Brain pericyte (primary cell): ENCODE measurements at regions not wholly inside any gene's neighbourhood (a gene's known extent, or its start where the extent isn't known, plus 50 kb on each side); places are given as distances from the start of the nearest gene placed in this dataset.
"Not testable (repeated sequence)": the region's sequence is repeated elsewhere in the genome, so short reads cannot be mapped to it uniquely, and the experiment has no call there.

Source experiments
- DNase-seq: peaks from one replicate; pipeline ENCODE4 v3.0.0-alpha.2; 2012; ENCODE audit warnings: low read depth, low spot score

DNA sequence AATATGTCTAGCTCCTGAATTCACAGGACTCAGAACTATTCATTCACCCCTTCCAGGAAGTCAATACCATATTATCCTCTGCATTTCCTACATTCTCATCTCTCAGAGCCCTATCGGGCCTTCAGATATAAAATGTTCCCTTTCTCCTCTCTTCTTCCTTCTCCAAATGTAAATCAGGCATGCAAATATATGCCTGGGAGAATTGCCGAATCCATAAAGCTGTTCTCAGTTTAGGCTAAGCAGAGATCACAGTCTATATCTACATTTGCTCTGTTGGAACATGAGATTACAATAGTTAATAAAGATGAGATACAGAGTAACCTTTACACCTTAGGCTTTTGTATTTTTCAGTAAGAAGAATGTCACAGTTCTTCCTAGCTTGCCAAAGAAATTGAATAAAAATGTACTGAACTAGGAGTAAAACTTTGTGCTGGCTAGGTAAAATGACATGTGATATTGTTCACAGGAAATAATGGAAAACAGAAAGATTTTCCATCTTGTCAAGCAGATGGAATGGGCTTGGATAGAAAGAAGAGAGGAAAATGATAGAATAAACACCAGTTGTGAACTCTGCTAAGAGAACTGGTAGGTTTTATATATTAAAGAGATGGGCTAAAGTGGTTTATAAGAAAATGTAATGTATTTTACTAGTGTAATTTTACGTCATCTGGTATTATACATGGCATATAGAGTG is 161.5 kb downstream of the NRIP1 start:
- no peak for DNase-seq

DNA sequence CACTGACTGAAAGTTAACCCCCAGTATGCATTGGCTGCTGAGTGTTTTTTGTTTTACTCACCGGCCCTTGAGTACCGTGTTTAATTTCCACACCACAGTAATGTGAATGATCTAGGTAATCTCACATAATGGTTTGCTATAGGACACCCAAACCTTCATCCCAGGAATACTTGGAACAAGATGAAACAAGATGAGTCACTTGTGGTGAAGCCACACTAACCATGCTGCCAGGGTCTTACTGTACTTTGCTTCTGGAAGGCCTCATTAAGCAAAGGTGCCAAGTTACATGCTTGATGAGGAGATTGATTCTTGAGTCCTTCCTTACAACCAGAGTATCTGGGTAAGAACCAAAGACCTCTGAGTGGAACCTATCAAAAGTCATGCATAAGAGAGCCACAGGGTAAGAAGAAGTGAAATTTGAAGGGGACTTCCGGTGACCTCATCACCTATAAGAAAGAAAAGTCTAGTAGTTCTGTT is 163.3 kb downstream of the NRIP1 start:
- no peak for DNase-seq

DNA sequence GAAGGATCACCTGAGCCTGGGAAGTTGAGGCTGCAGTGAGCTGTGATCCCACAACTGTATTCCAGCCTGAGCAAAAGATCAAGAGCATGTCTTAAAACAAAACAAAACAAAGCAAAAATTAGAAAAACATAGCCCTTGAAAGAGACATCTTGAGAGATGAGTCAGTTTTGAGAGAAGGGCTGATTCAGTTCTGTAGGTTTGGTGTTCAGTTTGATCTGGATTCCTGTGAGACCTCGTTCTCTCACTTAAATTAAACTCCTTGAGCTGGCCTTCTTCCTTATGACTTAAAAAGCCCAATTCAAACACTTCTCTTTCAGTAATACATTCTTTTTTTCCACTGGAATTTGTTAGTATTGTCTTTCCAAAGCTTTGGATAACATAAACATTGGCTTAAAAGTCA is 164.2 kb downstream of the NRIP1 start:
- no peak for DNase-seq

DNA sequence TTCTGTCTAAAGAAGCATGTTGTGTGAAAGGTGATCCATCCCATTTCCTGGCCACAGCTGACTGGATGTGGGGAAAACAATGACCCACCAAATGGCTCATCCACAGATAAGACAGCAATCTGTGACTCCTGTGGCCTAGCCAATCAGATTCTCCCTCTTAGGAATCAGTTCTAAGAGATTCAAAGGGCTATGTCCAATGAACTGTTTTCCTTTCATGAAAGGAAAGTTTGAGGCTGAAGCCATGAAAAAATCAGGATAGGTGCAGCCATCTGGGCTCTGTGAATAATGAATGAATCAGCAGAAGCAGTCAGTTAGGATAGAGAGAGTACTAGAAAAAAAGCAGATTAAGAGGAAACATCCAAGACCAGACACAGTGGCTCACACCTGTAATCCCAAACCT is 164.7 kb downstream of the NRIP1 start:
- no peak for DNase-seq

DNA sequence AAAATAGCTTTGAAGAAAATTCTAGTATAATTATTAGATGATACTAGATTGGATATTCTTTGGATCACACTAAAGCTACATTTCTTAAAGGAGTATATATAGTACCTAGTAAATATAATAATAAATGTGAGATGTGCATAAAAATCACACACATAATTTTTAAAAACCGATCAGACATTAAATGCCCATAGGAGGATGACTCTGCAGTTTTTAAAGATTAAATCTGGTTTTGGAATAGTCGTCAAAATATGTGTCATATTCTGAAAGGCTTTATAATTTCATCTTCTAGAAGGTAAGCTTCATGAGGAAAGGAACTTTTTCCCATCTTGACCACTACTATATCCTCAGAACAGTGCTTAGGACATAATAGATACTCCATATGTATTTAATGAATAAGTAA is 169.0 kb downstream of the NRIP1 start:
- no peak for DNase-seq

DNA sequence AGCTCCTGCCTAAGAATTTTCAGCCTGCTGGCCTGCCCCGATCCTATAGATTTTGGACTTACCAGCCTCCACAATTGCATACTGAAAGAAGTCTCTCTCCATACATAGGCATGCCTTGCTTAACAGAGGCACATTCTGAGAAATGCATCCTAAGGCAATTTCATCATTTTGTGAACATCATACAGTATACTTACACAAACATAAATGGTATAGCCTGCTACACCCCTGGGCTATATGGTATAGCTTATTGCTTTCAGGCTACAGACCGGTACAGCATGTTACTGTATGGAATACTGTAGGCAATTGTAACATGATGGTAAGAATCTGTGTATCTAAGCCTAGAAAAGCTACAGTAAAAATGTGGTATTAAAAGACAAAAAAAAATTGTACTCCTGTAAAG is 174.7 kb downstream of the NRIP1 start:
- DNase-seq, result no peak

DNA sequence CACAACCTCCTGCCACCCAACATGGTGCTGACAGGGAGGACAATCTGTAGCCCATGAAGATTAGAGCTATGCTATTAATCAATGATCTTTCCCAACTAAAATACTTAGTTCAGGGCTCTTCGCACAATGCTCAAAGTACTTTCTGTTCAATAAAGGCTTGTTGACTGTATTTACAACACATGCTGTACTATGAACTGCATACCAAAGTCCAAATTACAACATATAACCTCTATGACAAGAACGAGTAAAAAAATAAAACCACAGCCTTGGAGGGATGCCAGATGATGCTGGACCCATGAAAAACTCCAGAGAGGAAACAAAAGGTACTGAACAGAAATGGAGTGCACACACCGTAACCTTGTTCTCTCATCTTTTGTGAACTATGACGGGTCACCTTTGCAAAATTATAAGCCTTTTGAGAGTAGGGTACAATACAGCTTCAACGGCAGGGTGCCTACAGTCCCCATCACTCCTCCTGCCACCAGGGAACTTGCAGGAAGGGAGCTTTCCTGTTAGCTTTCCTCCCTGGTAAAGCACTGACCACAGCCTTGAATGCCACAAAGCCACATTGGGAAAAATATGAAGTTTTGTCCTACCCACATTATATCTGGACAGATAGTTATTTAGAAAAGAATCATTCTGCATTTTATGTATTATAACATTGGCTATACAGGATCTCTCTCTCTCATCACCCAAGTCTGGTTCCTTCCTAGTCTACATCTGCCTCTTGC is 175.6 kb downstream of the NRIP1 start:
- DNase-seq, result no peak

DNA sequence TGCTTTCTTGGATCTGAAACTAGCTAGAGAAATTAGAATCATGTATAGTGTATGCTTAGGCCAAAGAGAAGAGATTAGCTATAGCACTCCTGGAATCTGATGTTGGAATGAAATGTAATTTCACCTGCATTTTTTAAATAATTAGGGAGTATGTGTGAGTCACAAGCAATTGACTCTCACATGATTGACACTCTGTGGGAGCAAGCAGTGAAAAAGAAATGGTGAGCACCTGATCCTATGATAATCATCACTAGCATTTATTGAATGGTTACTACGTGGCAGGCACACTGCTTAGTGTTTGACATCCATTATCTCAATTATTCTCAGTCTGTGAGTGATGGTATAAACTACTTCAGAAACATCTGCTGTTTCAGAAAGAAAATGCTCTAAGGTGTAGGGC is 176.6 kb downstream of the NRIP1 start:
- no peak for DNase-seq

DNA sequence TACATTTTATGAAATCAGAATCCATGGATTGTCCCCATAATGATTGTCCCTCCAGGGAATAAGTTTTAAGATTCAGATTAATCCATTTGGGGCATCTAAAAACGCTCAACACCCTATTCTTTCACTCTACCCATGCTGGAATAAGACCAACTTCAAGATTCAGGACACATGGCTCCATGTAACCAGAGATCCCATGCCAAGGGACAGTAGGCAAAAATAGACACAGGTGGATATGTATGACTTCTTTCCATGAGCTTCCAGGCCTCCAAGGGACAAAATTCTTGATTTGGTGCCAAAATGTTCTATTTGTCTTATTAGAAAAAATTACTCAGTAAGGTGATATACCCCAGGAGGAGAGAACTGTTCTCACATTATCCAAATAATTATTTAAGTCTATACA is 178.8 kb downstream of the NRIP1 start:
- no peak for DNase-seq

DNA sequence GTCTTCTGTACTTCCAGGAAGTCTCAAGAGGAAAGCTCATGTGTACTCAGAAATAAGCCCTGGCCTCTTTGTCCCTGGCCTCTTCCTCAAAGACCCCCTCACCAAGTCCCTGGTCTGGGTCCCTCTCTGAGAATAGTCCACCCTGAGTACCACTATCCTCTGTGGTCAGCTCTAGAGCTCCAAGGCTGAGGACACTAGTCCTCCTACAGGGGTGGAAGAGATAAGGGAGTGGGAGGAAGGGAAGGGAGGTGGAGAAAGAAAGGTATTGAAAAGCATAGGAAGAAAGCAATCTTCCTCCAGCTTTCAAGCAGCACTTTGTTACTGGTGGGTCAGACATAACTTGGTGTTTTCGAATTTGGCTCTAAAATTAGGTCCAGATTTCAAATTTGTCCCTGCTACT is 181.4 kb downstream of the NRIP1 start:
- no peak for DNase-seq

DNA sequence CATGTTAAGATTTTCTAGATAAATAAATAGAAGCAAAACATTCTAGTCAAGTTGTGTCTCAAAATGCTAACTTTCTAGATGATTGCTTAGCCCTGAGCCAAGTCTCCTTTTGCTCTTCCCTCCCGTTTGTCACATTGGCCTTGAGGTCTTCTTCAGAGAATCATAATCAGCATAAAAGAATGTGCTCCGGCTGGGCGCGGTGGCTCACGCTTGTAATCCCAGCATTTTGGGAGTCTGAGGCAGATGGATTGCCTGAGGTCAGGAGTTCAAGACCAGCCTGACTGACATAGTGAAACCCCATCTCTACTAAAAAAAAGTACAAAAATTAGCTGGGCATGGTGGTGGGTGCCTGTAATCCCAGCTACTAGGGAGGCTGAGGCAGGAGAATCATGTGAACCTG is 182.3 kb downstream of the NRIP1 start:
- DNase-seq, result not testable (repeated sequence)

DNA sequence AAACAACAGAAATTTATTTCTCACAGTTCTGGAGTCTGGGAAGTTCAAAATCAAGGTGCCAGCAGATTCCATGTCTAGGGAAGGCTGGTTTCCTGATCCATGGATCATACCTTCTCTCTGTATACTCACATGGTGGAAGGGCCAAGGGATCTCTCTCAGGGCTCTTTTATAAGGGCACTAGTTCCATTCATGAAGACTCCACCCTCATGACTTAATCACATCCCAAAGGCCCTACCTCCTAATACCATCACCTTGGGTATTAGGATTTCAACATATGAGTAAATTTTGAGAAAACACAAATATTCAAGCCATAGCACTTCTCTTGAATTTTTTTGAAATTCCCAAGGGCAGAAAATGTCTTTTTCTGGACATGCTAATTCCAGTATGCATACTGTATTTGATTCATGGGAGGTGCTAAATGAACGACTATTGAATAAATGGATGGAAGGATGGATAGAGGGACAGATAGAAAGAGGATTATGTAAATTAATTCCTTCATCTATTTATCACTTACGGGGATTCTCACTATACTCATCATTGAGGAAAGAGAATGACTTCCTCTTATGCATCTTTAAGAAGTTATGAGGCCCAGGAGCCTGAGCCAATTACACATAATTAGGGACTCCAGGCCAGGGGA is 182.8 kb downstream of the NRIP1 start:
- no peak for DNase-seq

DNA sequence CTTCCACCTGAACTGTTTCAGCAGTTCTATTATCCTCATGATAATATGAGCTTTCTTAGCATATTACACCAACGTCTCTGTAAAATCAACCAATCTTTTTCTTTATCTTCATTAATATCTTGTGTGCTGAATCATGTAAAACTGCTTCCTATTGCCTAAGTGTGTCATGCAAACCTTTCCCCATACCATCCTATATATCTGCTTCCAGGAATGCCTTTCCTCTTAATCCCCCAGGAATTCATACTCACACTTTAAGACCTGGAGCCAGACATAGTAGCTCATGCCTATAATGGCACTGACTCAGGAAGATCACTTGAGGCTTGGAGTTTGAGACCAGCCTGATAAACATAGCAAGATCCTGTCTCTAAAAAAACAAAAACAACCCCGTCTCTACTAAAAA is 183.9 kb downstream of the NRIP1 start:
- no peak for DNase-seq

DNA sequence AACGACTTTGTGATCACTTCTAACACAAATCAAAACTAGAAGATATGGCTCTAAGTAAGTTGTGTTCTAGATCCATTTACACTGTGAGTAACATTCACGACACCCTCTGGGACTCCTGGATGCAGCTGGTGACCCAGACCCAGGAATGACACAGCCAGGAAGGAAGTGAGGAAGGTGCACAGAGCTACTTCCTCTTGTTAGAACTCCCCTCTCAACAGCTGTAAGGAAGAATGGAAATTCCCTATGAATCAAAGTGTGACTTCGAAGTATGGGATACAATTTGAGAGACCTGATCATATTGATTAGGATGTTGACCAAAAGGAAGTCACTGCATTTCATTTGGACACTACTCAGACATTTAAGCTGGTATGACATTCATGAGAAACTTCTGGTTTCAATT is 185.3 kb downstream of the NRIP1 start:
- DNase-seq, result no peak

DNA sequence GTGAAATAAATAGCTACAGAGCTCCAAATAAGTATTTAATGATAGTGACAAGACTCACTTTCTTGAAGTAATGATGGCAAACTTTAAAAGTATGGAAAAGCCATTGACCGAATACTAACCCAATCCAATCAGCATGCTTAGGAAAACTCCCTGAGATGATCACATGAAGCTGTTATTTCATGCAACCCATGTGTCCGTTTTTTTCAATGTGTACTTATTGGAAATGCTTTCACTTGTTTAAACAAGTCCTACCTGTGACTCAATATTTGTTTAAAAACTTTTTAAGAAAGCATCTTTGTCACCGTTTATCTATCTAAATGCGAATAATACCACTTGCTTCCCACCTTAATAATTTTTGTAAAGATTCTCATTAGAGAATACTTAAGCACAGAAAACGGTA is 185.8 kb downstream of the NRIP1 start:
- DNase-seq, result no peak

DNA sequence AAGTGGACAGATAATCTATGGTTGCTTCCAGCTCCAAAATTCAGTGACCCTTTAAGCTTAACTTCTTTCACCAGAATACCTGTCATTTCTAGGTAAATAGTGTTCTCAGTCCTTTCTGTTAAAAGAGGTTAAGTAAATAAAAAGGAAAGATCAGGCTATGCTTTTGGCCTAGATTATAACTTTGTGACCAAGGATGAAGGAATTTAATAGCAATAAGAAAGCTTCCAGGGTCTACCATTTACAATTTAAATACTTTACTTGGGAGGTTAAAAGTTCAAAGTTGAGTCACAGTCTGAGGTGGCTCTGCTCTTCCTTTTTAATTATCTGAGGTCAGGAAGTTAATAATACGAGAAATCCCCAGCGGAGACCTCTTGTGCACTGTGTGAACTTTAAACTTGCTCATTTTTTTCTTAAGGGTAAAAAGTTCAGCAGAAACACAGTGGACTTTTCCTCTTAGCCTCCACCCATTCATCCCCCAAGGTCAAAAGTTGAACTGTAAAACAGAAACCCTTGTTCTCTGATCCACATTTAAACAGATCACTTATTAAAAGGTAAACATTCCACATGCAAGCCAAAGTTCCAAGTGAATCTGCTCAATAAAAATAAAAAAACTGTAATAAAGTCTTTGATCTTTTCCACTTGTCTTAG is 187.1 kb downstream of the NRIP1 start:
- no peak for DNase-seq

DNA sequence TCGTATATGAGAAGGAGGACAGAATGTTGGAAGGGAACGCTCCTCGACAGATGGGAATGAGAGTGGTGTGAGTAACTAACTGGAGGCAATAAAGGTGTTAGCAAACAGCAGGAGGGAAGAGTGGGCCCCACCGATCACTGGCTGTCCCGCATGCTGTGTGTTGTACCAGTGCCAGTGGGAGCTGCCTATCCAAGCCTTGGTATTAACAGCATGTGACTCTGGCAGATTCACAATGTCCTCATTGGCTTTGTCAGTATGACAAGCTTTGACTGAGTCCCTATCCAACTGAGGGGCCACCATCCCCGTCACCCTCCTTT is 188.3 kb downstream of the NRIP1 start:
- no peak for DNase-seq

DNA sequence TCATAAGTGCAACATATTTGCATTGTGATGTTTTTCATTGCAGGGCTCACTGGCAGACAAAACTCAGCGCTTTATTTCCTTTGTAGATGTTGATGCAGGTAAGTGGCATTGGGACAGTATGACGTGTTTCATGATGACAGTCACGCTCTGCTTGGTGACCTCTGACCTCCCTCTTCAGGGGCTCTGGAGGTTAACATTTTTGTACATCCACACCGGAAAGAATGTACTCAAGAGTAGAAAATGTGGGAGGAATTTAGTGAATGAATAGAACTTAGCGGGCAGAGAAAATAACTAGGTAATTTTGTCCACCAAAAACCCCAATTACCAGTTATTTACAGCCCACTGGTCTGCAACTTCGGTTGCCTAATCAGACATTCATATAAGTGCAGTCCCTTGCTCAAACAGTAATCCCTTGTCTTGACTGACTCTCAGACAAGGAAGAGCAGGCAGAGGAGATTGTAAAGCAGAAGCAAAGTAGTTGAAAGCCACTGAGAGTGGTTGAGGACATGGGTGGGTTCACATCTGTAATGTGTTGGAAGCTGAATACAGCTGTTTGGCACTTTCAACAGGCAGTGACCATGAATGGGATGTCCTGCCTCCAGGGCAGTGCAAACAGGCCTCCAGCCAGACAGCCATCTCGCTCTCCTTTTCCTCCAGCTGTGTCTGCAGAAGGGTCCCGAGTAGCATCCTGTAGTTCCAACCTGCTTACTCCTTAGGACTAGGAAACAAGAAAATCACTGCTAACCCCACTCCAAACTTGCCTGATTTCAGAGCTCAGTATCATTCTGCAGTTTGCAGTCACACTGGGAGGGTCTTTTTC is 188.9 kb downstream of the NRIP1 start:
- no peak for DNase-seq

DNA sequence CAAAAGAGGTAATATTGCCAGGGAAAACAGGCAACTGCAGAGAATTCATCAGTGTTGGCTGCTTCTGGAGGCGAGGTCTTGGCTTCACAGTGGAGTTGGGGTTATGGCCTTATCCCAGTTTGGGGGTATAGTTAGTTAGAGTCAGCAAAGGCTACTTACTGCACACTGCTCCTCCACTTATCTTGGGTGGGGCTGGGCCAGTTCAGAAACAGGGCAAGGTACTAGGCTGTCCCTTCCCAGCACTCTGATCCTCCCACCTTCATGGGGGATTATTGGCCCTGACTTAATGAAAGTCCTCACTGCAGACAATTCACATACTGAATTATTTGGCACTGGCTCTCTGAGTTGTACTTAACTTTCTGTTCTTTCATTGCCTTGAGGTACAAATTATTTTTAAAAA is 189.6 kb downstream of the NRIP1 start:
- DNase-seq, result no peak

DNA sequence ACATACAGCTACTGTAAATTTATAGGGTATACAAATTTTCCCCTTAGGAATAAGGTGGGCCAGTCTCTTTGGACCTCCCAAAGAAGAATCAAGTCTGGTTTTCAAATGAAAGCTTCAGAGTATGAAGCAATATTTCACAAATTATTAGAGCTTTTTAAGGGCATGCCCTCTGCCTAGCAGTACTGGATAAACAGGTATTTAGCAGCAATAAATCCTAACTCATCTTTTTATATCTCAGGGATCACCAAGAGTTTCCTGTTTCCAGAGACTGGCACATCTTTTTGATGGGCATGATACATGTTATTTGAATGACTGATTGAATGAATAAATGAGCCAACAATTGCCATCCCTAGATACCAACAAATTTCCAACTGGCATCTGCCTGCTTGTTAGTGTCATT is 190.4 kb downstream of the NRIP1 start:
- DNase-seq, result no peak

DNA sequence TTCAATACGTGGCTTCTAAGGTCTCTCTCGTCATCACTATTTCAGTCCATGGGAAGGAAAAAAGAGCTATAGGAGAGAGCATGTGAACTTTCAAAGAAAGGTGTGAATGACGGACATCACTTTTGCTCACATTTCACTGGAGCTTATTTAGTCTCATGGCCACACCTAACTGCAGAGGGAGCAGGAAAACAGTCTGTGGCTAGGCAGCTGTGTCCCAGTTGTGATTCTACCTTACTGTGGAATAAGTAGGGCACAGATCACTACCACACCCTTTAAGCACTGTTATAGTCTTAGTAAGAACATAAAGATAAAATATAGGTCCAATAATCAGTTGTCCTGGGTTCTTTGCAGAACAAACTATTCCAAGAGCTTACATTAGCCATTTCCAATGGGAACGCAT is 192.9 kb downstream of the NRIP1 start:
- DNase-seq, result no peak

DNA sequence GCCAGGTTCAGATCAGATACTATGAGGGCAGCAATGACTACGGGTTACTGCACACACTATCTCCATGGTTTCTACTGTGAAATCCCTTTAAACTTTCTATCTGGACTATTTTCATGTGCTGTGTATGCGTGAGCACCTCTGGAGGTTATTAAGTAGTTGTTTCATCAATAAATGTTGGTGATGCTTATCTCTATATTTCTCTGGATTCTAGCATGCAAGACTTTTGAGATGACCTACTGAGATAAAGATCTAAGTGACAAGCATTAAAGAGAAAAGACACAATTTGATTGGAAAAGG is 194.0 kb downstream of the NRIP1 start:
- no peak for DNase-seq
